ENCODE measurements at regions not wholly inside any gene's neighbourhood (a gene's known extent, or its start where the extent isn't known, plus 50 kb on each side); places are given as distances from the start of the nearest gene placed in this dataset.

DNA sequence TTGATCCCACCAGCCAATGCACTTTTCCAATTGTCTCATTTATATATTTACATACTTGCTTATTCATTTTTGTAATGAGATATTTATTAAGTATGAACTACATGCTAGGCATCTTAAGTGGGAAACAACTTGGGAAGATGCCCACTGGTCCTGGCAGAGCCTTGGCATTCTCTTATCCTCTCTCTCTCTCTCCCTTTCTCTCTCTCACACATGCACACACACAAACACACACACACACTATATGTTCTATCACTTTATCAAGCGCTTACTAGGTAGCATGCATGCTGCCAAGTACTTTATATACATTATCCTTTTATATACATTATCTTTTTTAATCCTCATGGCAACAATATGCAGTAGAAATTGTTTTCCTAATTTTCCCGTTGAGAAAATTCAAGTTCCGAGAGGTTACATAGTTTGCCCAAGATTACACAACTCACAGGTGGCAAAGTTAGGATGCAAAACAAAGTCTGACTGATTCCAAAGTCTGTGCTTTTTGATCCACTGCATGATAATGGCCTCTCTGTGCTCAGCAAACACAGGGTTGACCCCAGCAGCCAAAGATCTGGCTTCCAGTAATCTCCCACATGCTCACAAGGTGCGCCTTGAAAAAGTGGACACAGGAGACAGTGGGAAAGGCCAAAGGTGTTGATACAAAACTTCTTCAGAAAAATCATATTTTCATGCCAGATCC is 173.1 kb upstream of the KLF3 start (continued):
- TF ChIP-seq ZBED4 (CRISPR knock-in tag; IDR thresholded peaks at IDR 0.05; ENCODE audit: borderline replicate concordance) = 0 out of 2 replicates have a peak, but pooled peaks have one; percentile 14
- TF ChIP-seq ZNF709 (CRISPR knock-in tag; IDR thresholded peaks at IDR 0.05) = no peak
- TF ChIP-seq TEAD2 (CRISPR knock-in tag; IDR thresholded peaks at IDR 0.05) = no peak
- no peak for TF ChIP-seq AGO2 (optimal IDR thresholded peaks at IDR 0.05; ENCODE audit: low read depth, low read length)
- TF ChIP-seq ISX (CRISPR knock-in tag; conservative IDR thresholded peaks at IDR 0.05) = no peak
- no peak for TF ChIP-seq HCFC1 (IDR thresholded peaks at IDR 0.05; ENCODE audit: low read depth, low read length)
- TF ChIP-seq HES4 (CRISPR knock-in tag; IDR thresholded peaks at IDR 0.05; ENCODE audit: borderline replicate concordance) = no peak
- TF ChIP-seq, protein P1, sequence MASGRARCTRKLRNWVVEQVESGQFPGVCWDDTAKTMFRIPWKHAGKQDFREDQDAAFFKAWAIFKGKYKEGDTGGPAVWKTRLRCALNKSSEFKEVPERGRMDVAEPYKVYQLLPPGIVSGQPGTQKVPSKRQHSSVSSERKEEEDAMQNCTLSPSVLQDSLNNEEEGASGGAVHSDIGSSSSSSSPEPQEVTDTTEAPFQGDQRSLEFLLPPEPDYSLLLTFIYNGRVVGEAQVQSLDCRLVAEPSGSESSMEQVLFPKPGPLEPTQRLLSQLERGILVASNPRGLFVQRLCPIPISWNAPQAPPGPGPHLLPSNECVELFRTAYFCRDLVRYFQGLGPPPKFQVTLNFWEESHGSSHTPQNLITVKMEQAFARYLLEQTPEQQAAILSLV (CRISPR knock-in tag; IDR thresholded peaks at IDR 0.05; ENCODE audit: borderline replicate concordance) = no peak
- no peak for TF ChIP-seq GZF1 (CRISPR knock-in tag; IDR thresholded peaks at IDR 0.05)
- no peak for TF ChIP-seq SMAD9 (CRISPR knock-in tag; IDR thresholded peaks at IDR 0.05)
- no peak for TF ChIP-seq RBM22 (optimal IDR thresholded peaks at IDR 0.05; ENCODE audit: low read length)
- TF ChIP-seq HNF1A (IDR thresholded peaks at IDR 0.05; ENCODE audit: low read depth) = peak; percentile 74
- peak; percentile 89 for TF ChIP-seq HNF1A (CRISPR knock-in tag; IDR thresholded peaks at IDR 0.05; ENCODE audit: borderline replicate concordance)
- TF ChIP-seq, protein P2, sequence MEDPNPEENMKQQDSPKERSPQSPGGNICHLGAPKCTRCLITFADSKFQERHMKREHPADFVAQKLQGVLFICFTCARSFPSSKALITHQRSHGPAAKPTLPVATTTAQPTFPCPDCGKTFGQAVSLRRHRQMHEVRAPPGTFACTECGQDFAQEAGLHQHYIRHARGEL (CRISPR knock-in tag; IDR thresholded peaks at IDR 0.05) = no peak
- TF ChIP-seq PHF20 (CRISPR knock-in tag; IDR thresholded peaks at IDR 0.05) = no peak
- TF ChIP-seq HNRNPLL (IDR thresholded peaks at IDR 0.05; ENCODE audit: low read depth, low read length, poor library complexity, severe bottlenecking) = no peak
- TF ChIP-seq ZNF713 (CRISPR knock-in tag; IDR thresholded peaks at IDR 0.05) = no peak
- 0 out of 2 replicates have a peak, but pooled peaks have one; percentile 41 for TF ChIP-seq JUN (CRISPR knock-in tag; IDR thresholded peaks at IDR 0.05)
- TF ChIP-seq RARG (CRISPR knock-in tag; IDR thresholded peaks at IDR 0.05; ENCODE audit: low read depth) = 0 out of 2 replicates have a peak, but pooled peaks have one; percentile 72
